ENCODE measurements at regions not wholly inside any gene's neighbourhood (a gene's known extent, or its start where the extent isn't known, plus 50 kb on each side); places are given as distances from the start of the nearest gene placed in this dataset.

DNA sequence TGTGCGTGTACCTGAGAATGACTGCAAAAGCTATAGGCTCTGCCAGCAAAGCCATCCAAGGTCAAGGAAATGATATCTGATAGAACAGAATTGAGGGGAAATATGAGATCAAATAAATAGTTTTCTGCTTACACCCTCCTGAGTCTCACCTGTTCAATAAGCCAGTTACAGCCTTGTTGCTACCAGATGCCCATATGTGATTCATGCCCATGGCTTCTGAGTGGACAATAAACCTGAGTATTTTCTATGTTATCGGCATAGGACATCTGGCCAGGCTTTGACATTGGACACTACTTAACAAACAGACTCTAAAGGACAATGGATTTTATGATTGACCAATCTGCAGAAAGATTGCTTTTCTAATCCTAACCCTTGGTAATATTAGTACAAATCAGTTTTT, 297.9 kb downstream of the LRATD1 start:
- Histone ChIP-seq H4K20me1 (ENCODE audit: control insufficient read depth, insufficient read depth, low read length, poor library complexity, severe bottlenecking) (no peaks in the 10 kb centered on the region), H3K9me3 (ENCODE audit: control extremely low read depth in 1 of 3, control insufficient read depth in 2 of 3, insufficient read depth in 1 of 3, low read length in 2 of 3) (no peaks in the 10 kb centered on the region), H2AFZ (ENCODE audit: insufficient read depth, low read depth, low read length, poor library complexity, severe bottlenecking) (no peak overlapping the region), H3K27me3 (replicated peaks in 1 of 4; ENCODE audit: control extremely low read depth in 1 of 4, control insufficient read depth in 3 of 4, insufficient read depth in 4 of 4, low read length in 3 of 4) (no peaks in the 10 kb centered on the region), H3K27ac (ENCODE audit: low read length in 2 of 2) (no peak overlapping the region), H3K4me2 (replicated peaks; ENCODE audit: low read depth, low read length, poor library complexity, severe bottlenecking) (no peak overlapping the region), H3K9ac (ENCODE audit: low read length) (no peak overlapping the region), H3K4me3 (ENCODE audit: control extremely low read depth in 1 of 5, extremely low read depth in 1 of 5, insufficient read depth in 1 of 5, low read depth in 2 of 5, low read length in 4 of 5) (no peak overlapping the region), H3K4me1 (ENCODE audit: control insufficient read depth in 2 of 2, insufficient read depth in 2 of 2, low read length in 2 of 2) (no peaks in the 10 kb centered on the region), H3K79me2 (ENCODE audit: control insufficient read depth, insufficient read depth, low read length) (no peaks in the 10 kb centered on the region), H3K36me3 (replicated peaks in 1 of 2; ENCODE audit: control extremely low read depth in 1 of 2, control insufficient read depth in 1 of 2, extremely low read depth in 1 of 2, insufficient read depth in 2 of 2, low read length in 1 of 2) (no peaks in the 10 kb centered on the region)
- Mint-ChIP-seq H3K4me3 (no peak overlapping the region), H3K9me3 (ENCODE audit: insufficient read depth) (peaks cover 2% of the 10 kb centered on the region), H3K4me1 (no peaks in the 10 kb centered on the region), H3K27ac (no peak overlapping the region), H3K27me3 (no peaks in the 10 kb centered on the region)
- TF ChIP-seq, protein P1, sequence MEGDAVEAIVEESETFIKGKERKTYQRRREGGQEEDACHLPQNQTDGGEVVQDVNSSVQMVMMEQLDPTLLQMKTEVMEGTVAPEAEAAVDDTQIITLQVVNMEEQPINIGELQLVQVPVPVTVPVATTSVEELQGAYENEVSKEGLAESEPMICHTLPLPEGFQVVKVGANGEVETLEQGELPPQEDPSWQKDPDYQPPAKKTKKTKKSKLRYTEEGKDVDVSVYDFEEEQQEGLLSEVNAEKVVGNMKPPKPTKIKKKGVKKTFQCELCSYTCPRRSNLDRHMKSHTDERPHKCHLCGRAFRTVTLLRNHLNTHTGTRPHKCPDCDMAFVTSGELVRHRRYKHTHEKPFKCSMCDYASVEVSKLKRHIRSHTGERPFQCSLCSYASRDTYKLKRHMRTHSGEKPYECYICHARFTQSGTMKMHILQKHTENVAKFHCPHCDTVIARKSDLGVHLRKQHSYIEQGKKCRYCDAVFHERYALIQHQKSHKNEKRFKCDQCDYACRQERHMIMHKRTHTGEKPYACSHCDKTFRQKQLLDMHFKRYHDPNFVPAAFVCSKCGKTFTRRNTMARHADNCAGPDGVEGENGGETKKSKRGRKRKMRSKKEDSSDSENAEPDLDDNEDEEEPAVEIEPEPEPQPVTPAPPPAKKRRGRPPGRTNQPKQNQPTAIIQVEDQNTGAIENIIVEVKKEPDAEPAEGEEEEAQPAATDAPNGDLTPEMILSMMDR (IDR thresholded peaks at IDR 0.05) = no peak
- no peak for TF ChIP-seq EZH2 (IDR thresholded peaks at IDR 0.05; ENCODE audit: borderline replicate concordance, insufficient read depth, low read depth, low read length, poor library complexity, severe bottlenecking)
- ChIA-PET POLR2A (no interaction called here), CTCF (no interaction called here)
- intact Hi-C loops (cut with micrococcal nuclease) = no loop called here
- DNase-seq (no peak), ATAC-seq (ENCODE audit: low read depth) (no peak)
- WGBS (ENCODE audit: insufficient coverage) = no CpG with 5 or more reads among the region's 2 CpGs

DNA sequence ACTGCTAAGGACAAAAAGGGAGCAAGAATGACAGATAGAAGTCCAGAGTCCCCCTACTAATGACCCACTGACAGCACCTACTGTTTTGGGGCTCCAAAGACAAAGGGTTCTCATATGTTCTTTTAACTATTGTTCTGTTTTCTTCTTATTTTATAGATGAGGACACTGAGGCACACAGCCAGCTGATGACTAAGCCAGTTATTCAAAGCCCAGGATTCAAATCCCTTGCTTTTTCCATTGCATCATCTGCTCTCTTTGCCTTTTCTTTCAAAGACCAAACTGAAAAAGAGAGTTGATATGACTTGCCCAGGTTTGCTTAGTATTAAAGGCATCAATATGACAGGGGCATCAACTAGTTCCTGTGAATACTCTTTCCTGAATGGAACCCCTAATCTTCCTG, 299.8 kb downstream of the LRATD1 start:
- no peak overlapping the region for H3K4me3 ChIP-seq (ENCODE audit: control extremely low read depth in 1 of 5, extremely low read depth in 1 of 5, insufficient read depth in 1 of 5, low read depth in 2 of 5, low read length in 4 of 5)
- no peak overlapping the region for H3K27ac ChIP-seq (ENCODE audit: low read length in 2 of 2)
- intact Hi-C loops (cut with micrococcal nuclease) = no loop called here
- TF ChIP-seq, protein P1 (IDR thresholded peaks at IDR 0.05) = no peak
- TF ChIP-seq EZH2 (IDR thresholded peaks at IDR 0.05; ENCODE audit: borderline replicate concordance, insufficient read depth, low read depth, low read length, poor library complexity, severe bottlenecking) = no peak
- POLR2A ChIA-PET = no interaction called here
- H3K9ac ChIP-seq (ENCODE audit: low read length) = no peak overlapping the region
- Mint-ChIP-seq H3K27ac (no peak overlapping the region), H3K27me3 (no peaks in the 10 kb centered on the region), H3K4me1 (no peaks in the 10 kb centered on the region), H3K9me3 (ENCODE audit: insufficient read depth) (peaks cover 2% of the 10 kb centered on the region), H3K4me3 (no peak overlapping the region)
- no peak overlapping the region for H2AFZ ChIP-seq (ENCODE audit: insufficient read depth, low read depth, low read length, poor library complexity, severe bottlenecking)
- H3K4me1 ChIP-seq (ENCODE audit: control insufficient read depth in 2 of 2, insufficient read depth in 2 of 2, low read length in 2 of 2) = no peaks in the 10 kb centered on the region
- no peaks in the 10 kb centered on the region for H3K9me3 ChIP-seq (ENCODE audit: control extremely low read depth in 1 of 3, control insufficient read depth in 2 of 3, insufficient read depth in 1 of 3, low read length in 2 of 3)
- no peaks in the 10 kb centered on the region for H4K20me1 ChIP-seq (ENCODE audit: control insufficient read depth, insufficient read depth, low read length, poor library complexity, severe bottlenecking)
- no peaks in the 10 kb centered on the region for H3K27me3 ChIP-seq (replicated peaks in 1 of 4; ENCODE audit: control extremely low read depth in 1 of 4, control insufficient read depth in 3 of 4, insufficient read depth in 4 of 4, low read length in 3 of 4)
- ATAC-seq (ENCODE audit: low read depth) (no peak), DNase-seq (no peak)
- no peak overlapping the region for H3K4me2 ChIP-seq (replicated peaks; ENCODE audit: low read depth, low read length, poor library complexity, severe bottlenecking)
- no peaks in the 10 kb centered on the region for H3K79me2 ChIP-seq (ENCODE audit: control insufficient read depth, insufficient read depth, low read length)
- no peaks in the 10 kb centered on the region for H3K36me3 ChIP-seq (replicated peaks in 1 of 2; ENCODE audit: control extremely low read depth in 1 of 2, control insufficient read depth in 1 of 2, extremely low read depth in 1 of 2, insufficient read depth in 2 of 2, low read length in 1 of 2)
- CTCF ChIA-PET = no interaction called here

Measured in B cell (primary cell).